ENCODE measurements at regions not wholly inside any gene's neighbourhood (a gene's known extent, or its start where the extent isn't known, plus 50 kb on each side); places are given as distances from the start of the nearest gene placed in this dataset.

DNA sequence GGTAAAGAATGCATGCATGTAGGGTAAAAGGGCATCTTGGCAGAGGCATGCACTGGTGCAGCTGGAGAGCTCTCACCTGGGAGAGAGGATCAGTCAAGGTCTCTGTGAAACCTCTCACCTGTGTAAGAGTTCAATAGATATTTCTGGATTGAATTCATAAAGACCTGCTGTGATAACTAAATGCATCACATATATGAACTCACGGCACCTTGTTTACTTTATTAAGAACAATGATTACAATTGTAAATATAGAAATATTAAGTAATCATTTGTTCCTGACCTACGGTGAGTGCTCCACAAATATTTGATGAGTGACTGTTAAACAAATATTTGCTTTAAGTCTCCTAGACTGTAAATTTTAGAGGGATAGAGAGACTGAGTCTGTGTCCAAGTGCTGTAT lies 85.9 kb upstream of the PAQR3 start:
- DNase-seq = no peak
- no peak for TF ChIP-seq POLR2A (IDR thresholded peaks at IDR 0.05; ENCODE audit: low read length)
- TF ChIP-seq GATA1 (IDR thresholded peaks at IDR 0.05; ENCODE audit: low read depth, low read length) = no peak

DNA sequence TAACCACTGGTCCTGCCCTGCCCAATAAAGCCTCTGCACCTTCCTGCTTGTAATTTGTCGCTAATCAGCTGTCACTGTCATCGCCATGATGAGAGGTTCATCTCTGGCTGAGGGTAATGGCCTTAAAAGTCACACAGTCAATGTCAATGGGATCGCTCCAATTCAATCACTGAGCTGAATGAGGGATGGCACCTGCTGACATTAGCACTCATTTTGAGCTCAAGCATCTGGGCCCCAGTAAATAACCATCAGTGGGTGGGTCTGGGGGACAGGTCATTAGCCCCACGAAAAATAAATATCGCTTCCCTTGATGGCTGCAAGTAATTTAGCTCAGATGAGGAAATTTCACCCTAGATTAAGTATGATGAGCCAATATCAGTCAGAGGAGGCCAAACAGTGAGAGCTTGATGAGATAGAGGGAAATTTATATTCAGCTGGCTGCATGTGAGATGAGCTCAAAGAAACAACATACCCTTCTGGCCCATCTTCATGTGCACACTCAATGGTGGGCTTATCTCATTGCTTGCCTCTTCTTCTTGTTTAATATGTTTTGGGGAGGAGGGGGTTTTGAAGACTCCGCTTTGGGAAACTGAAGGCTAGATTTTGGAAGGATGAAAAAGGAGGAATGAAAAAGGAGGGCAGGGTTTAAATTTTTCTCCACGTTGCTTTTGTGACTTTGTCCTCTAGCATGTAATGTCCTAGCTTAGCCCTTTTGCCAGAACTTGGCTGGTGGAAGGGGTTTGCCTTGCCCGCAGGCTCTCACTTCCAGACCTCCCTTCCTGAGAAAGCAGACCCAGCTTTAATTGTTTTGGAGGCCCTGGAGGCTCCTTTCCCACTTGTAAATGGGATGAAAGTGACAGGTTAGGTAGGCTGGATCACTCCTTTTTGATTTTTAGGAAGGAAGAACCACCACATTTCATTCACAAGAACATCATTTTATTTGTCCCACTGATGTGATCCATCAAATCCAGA lies 84.8 kb upstream of the PAQR3 start:
- no peak for DNase-seq
- TF ChIP-seq POLR2A (IDR thresholded peaks at IDR 0.05; ENCODE audit: low read length) (no peak), GATA1 (IDR thresholded peaks at IDR 0.05; ENCODE audit: low read depth, low read length) (no peak)

DNA sequence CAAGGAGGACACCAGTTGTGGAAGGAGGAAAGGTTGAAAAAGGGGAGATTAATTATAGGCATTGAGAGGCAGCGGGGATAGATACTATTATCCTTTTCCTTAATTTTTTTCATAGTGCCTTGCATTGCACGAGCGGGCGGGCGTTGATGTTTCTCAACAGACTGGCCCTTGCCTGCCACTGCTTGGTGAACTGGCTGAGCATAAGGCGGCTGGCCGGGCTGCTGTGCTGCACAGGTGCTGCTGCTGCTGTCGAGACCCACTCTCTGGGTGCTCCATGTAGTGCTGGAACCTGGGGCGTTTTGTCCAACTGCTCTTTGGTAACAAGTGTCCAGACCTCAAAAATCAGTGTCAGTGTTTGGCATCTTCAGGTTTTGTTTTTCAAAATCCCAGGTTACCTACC lies 83.3 kb upstream of the PAQR3 start:
- TF ChIP-seq GATA1 (IDR thresholded peaks at IDR 0.05; ENCODE audit: low read depth, low read length) (no peak), POLR2A (IDR thresholded peaks at IDR 0.05; ENCODE audit: low read length) (no peak)

GRCh38 chr4:79017481-79017880 lies 78.2 kb upstream of the PAQR3 start:
- TF ChIP-seq GATA1 (IDR thresholded peaks at IDR 0.05; ENCODE audit: low read depth, low read length) = no peak
- TF ChIP-seq POLR2A (IDR thresholded peaks at IDR 0.05; ENCODE audit: low read length) = no peak
- no peak for DNase-seq

More for the DNA sequence above, 83.3 kb upstream of the PAQR3 start:
- DNase-seq = no peak

GRCh38 chr4:79016878-79017277 lies 77.6 kb upstream of the PAQR3 start:
- TF ChIP-seq GATA1 (IDR thresholded peaks at IDR 0.05; ENCODE audit: low read depth, low read length) (no peak), POLR2A (IDR thresholded peaks at IDR 0.05; ENCODE audit: low read length) (no peak)
- DNase-seq = no peak

- DNase-seq = no peak
- TF ChIP-seq GATA1 (IDR thresholded peaks at IDR 0.05; ENCODE audit: low read depth, low read length) = no peak
- TF ChIP-seq POLR2A (IDR thresholded peaks at IDR 0.05; ENCODE audit: low read length) = no peak
Observed at GRCh38 chr4:79015411-79015810, 76.2 kb upstream of the PAQR3 start.

GRCh38 chr4:79014230-79014629 lies 75.0 kb upstream of the PAQR3 start:
- no peak for TF ChIP-seq POLR2A (IDR thresholded peaks at IDR 0.05; ENCODE audit: low read length)
- TF ChIP-seq GATA1 (IDR thresholded peaks at IDR 0.05; ENCODE audit: low read depth, low read length) = no peak

GRCh38 chr4:79013756-79014155 lies 74.5 kb upstream of the PAQR3 start:
- no peak for TF ChIP-seq GATA1 (IDR thresholded peaks at IDR 0.05; ENCODE audit: low read depth, low read length)
- TF ChIP-seq POLR2A (IDR thresholded peaks at IDR 0.05; ENCODE audit: low read length) = no peak
- no peak for DNase-seq

More at GRCh38 chr4:79014230-79014629, 75.0 kb upstream of the PAQR3 start:
- DNase-seq = no peak

DNA sequence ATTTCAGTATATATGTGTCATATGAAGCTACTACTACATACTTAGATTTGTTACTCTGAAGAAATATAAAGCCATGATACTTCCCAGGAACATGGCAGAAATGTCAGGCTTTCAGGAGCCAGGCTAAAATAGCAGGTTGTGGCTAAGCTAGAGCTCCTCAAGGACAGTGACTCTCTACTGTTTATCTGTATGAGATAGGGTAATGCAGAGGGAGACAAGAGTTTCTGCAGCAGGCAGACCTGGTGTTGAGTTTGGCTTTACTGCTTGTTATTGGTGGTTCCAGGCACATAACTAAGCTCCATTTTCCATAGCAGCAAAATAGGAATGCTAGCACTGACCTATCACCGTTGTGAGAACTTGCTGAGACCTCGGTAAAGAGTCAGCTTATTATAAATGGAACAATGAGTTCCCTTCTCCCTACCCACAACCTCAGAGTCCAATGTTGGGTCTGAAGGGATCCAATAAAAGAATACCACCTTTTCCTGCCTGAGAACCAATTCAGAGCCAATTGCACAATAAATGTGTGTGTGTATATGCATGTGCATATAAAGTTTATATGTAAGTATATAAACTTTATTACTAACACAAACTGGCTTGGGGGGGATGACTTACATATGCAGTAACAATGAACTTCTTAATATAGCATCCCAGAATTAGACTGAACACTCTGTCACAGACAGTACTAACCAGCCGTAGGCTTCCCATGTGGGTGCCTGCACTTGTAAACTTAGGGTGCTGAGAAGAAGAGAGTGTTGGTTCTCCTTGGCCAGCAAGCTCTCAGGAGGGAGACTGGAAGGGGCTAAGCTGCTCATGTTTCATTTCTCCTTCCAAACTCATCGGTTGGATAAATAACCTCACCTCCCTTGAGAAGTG lies 51.9 kb upstream of the PAQR3 start:
- DNase-seq = no peak
- TF ChIP-seq GATA1 (IDR thresholded peaks at IDR 0.05; ENCODE audit: low read depth, low read length) (no peak), POLR2A (IDR thresholded peaks at IDR 0.05; ENCODE audit: low read length) (no peak)

GRCh38 chr4:78989697-78990270 lies 50.5 kb upstream of the PAQR3 start:
- DNase-seq = no peak
- no peak for TF ChIP-seq POLR2A (IDR thresholded peaks at IDR 0.05; ENCODE audit: low read length)
- no peak for TF ChIP-seq GATA1 (IDR thresholded peaks at IDR 0.05; ENCODE audit: low read depth, low read length)
